Esophagus squamous epithelium (tissue), 4 donors: ENCODE measurements at regions not wholly inside any gene's neighbourhood (a gene's known extent, or its start where the extent isn't known, plus 50 kb on each side); places are given as distances from the start of the nearest gene placed in this dataset.

Experiments
- POLR2A ChIP-seq, 4 donors: fragments of 450-650 bp; IDR thresholded peaks; one replicate each; pipeline ENCODE4 v1.6.1; 2017; ENCODE audit warnings: antibody characterized with exemption in 4 of 4, mild to moderate bottlenecking in 4 of 4, moderate library complexity in 3 of 4
- TF ChIP-seq, protein P1 (sequence below), 6 experiments: fragments of 450-650 bp in 4 of 6; fragments of 200-600 bp in 2 of 6; sonication (generic) in 2 of 6; IDR thresholded peaks; one replicate each; pipeline ENCODE4 v1.5.1; 2016 to 2019; ENCODE audit warnings: antibody characterized with exemption in 6 of 6, mild to moderate bottlenecking in 4 of 6, moderate library complexity in 4 of 6

DNA sequence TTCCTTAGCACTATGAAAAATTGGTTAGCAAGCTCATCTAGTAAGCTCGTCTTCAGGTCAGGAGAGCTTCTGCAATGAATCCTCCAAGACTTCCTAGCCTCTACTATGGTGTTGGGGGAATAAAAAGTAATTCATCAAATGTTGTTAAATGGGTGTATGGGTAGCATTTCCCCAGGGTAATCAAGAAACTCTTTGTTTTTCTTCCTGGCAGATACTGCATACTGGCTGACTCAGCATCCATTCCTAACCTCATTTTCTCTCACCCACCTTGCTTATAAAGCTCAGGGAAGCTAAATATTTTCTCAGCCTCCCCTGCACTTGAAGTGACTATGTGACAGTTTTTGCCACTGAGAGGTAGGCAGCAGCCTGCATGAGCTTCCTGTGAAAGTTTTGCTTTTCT is 83.4 kb downstream of the MAB21L3 start:
- TF ChIP-seq, protein P1, sequence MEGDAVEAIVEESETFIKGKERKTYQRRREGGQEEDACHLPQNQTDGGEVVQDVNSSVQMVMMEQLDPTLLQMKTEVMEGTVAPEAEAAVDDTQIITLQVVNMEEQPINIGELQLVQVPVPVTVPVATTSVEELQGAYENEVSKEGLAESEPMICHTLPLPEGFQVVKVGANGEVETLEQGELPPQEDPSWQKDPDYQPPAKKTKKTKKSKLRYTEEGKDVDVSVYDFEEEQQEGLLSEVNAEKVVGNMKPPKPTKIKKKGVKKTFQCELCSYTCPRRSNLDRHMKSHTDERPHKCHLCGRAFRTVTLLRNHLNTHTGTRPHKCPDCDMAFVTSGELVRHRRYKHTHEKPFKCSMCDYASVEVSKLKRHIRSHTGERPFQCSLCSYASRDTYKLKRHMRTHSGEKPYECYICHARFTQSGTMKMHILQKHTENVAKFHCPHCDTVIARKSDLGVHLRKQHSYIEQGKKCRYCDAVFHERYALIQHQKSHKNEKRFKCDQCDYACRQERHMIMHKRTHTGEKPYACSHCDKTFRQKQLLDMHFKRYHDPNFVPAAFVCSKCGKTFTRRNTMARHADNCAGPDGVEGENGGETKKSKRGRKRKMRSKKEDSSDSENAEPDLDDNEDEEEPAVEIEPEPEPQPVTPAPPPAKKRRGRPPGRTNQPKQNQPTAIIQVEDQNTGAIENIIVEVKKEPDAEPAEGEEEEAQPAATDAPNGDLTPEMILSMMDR (IDR thresholded peaks at IDR 0.05), result no peak
- TF ChIP-seq POLR2A (IDR thresholded peaks at IDR 0.05), result no peak
